GM12864 (cell line): ENCODE measurements at regions not wholly inside any gene's neighbourhood (a gene's known extent, or its start where the extent isn't known, plus 50 kb on each side); places are given as distances from the start of the nearest gene placed in this dataset.

Experiments used
- DNase-seq: peaks from one replicate; pipeline ENCODE4 v3.0.0-alpha.2; 2011; ENCODE audit warnings: low read depth
- H3K4me3 ChIP-seq: 2 replicates; pipeline ENCODE4 v1.5.1; 2011; ENCODE audit warnings: mild to moderate bottlenecking, low read depth, low read length, control low read depth
- CTCF ChIP-seq: IDR thresholded peaks from 2 replicates; pipeline ENCODE4 v1.5.1; 2011; ENCODE audit warnings: low read depth, mild to moderate bottlenecking, moderate library complexity, low read length, control low read depth, inconsistent platforms; ENCODE audit errors: missing control alignments

GRCh38 chr20:1825507-1825906 is 69.7 kb upstream of the SIRPA start:
- DNase-seq = no peak
- no peak overlapping the region for H3K4me3 ChIP-seq
- TF ChIP-seq CTCF = no peak

- no peak overlapping the region for H3K4me3 ChIP-seq
- TF ChIP-seq CTCF = no peak
- DNase-seq = no peak
Measured at GRCh38 chr20:1824834-1825233, 70.4 kb upstream of the SIRPA start.

- H3K4me3 ChIP-seq = no peak overlapping the region
- TF ChIP-seq CTCF = no peak
- DNase-seq = no peak
Measured at GRCh38 chr20:1824181-1824580, 71.0 kb upstream of the SIRPA start.

GRCh38 chr20:1823450-1823844 is 71.8 kb upstream of the SIRPA start:
- TF ChIP-seq CTCF = no peak
- DNase-seq = no peak
- no peak overlapping the region for H3K4me3 ChIP-seq

GRCh38 chr20:1822564-1823449 is 72.4 kb upstream of the SIRPA start:
- no peak overlapping the region for H3K4me3 ChIP-seq
- DNase-seq = no peak
- no peak for TF ChIP-seq CTCF

GRCh38 chr20:1820138-1821079 is 74.8 kb upstream of the SIRPA start:
- DNase-seq = no peak
- TF ChIP-seq CTCF = no peak

More at GRCh38 chr20:1820138-1821079, 74.8 kb upstream of the SIRPA start:
- H3K4me3 ChIP-seq = no peak overlapping the region
